HFFc6 (cell line): ENCODE measurements at regions not wholly inside any gene's neighbourhood (a gene's known extent, or its start where the extent isn't known, plus 50 kb on each side); places are given as distances from the start of the nearest gene placed in this dataset.

Experiments used
- DNase-seq: peaks from one replicate; pipeline ENCODE4 v3.0.0-alpha.2; 2018
- H3K27ac Mint-ChIP-seq: 2 replicates; pipeline ENCODE4 v1.8.0; 2020; ENCODE audit warnings: mild to moderate bottlenecking, mixed read lengths
- H3K27me3 Mint-ChIP-seq: 2 replicates; pipeline ENCODE4 v1.8.0; 2021; ENCODE audit warnings: mild to moderate bottlenecking, moderate library complexity, mixed read lengths; ENCODE audit not compliant: insufficient read depth
- H3K36me3 Mint-ChIP-seq: 2 replicates; pipeline ENCODE4 v1.8.0; 2021; ENCODE audit warnings: low read depth, mixed read lengths
- H3K4me1 Mint-ChIP-seq: 2 replicates; pipeline ENCODE4 v1.8.0; 2020; ENCODE audit warnings: low read depth, mixed read lengths
- H3K4me3 Mint-ChIP-seq: 2 replicates; pipeline ENCODE4 v1.8.0; 2020; ENCODE audit warnings: mild to moderate bottlenecking, moderate library complexity, mixed read lengths
- H3K9me3 Mint-ChIP-seq: 2 replicates; pipeline ENCODE4 v1.8.0; 2020; ENCODE audit warnings: mild to moderate bottlenecking, mixed read lengths
- TF ChIP-seq, protein P1 (sequence below): fragments of 200-600 bp; sonication (generic); IDR thresholded peaks from 2 replicates; pipeline ENCODE4 v1.5.0; 2021; ENCODE audit warnings: antibody characterized with exemption, mild to moderate bottlenecking

DNA sequence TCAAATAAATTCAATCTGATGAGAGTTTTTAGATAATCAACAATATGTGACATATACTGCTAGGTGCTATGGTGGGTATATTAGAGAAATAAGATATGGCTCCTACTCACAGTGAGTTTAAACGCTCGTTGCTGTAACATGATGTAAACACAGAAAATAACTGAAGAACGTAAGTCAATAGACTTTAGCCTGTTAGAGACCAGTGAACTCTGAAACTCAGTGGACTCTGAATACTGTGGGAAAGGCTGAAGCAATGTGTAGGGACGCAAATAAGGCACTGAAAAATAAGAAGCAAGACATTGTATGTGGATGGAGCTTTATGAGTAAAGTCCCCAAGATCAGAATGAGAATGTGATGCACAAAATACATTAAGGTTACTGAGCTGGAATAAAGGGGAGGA, 431.6 kb downstream of the TFAP2B start:
- Mint-ChIP-seq H3K4me1 (no peaks in the 10 kb centered on the region), H3K36me3 (no peaks in the 10 kb centered on the region), H3K9me3 (peaks cover 31% of the 10 kb centered on the region), H3K27me3 (no peaks in the 10 kb centered on the region), H3K27ac (no peak overlapping the region), H3K4me3 (no peak overlapping the region)
- DNase-seq = no peak
- TF ChIP-seq, protein P1, sequence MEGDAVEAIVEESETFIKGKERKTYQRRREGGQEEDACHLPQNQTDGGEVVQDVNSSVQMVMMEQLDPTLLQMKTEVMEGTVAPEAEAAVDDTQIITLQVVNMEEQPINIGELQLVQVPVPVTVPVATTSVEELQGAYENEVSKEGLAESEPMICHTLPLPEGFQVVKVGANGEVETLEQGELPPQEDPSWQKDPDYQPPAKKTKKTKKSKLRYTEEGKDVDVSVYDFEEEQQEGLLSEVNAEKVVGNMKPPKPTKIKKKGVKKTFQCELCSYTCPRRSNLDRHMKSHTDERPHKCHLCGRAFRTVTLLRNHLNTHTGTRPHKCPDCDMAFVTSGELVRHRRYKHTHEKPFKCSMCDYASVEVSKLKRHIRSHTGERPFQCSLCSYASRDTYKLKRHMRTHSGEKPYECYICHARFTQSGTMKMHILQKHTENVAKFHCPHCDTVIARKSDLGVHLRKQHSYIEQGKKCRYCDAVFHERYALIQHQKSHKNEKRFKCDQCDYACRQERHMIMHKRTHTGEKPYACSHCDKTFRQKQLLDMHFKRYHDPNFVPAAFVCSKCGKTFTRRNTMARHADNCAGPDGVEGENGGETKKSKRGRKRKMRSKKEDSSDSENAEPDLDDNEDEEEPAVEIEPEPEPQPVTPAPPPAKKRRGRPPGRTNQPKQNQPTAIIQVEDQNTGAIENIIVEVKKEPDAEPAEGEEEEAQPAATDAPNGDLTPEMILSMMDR = no peak

DNA sequence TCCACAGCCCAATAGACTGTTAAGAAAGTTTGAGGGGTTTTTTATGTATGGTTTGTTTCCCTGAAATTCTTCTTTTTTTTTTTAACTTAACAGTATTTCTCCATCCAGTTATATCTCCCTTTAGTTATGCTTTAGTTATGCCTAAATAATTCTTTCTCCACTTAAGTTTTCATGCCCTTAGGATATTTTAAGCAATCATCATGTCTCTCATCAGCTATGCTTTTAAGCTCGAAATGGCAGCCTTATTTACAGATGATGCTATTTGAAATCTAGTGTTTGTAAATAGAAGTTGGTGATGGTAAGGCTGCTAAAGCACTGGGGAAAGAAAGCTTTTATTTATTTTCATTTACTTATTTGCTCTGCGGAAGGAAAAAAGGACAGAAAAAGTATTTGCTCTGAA, 439.3 kb downstream of the TFAP2B start:
- Mint-ChIP-seq H3K9me3 (peaks cover 14% of the 10 kb centered on the region), H3K4me1 (no peaks in the 10 kb centered on the region), H3K36me3 (no peaks in the 10 kb centered on the region), H3K4me3 (no peak overlapping the region), H3K27me3 (no peaks in the 10 kb centered on the region), H3K27ac (no peak overlapping the region)
- TF ChIP-seq, protein P1 = no peak
- no peak for DNase-seq

DNA sequence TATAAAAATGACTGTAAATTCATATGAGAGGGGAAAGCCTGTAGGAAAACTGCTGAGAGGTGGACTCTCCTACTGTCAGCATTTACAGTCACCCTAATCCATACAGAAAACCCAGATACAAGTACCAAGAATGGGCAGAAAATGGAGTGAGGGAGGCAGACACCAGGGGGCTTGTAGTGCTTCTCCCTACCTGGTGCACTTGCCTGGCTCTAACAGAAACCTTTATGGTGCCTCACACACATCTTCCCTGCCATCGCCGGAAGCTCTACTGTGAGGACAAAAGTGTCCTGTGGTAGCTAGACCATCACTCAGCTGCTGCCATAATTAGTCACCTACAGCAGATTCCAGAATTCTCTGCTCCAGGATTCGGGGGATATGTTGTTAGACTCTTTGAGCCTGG, 441.3 kb downstream of the TFAP2B start:
- no peak for DNase-seq
- Mint-ChIP-seq H3K27me3 (no peaks in the 10 kb centered on the region), H3K27ac (no peak overlapping the region), H3K4me1 (no peaks in the 10 kb centered on the region), H3K4me3 (no peak overlapping the region), H3K9me3 (peaks cover 19% of the 10 kb centered on the region), H3K36me3 (no peaks in the 10 kb centered on the region)
- TF ChIP-seq, protein P1 = no peak

DNA sequence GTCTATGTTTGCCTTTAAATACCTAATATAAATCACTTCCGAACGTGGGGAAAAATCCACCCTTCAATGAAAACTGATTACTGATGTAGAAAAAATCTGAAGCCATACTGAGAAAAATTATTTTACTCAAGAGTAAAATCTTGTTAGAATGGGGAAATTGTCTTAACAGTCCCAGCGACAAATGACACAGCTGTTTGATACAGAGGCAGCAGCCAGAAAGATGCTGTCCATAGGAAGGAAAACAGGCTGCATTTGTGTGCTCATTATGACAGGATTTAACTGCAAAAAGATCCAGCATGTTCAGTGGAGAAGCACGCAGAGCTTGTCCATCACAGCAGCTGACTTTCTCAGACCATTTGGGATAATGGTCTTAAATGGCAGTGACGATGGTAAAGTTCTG, 443.0 kb downstream of the TFAP2B start:
- TF ChIP-seq, protein P1 = no peak
- Mint-ChIP-seq H3K4me1 (no peaks in the 10 kb centered on the region), H3K27me3 (no peaks in the 10 kb centered on the region), H3K9me3 (peaks cover 35% of the 10 kb centered on the region), H3K36me3 (no peaks in the 10 kb centered on the region), H3K27ac (no peak overlapping the region), H3K4me3 (no peak overlapping the region)
- no peak for DNase-seq

DNA sequence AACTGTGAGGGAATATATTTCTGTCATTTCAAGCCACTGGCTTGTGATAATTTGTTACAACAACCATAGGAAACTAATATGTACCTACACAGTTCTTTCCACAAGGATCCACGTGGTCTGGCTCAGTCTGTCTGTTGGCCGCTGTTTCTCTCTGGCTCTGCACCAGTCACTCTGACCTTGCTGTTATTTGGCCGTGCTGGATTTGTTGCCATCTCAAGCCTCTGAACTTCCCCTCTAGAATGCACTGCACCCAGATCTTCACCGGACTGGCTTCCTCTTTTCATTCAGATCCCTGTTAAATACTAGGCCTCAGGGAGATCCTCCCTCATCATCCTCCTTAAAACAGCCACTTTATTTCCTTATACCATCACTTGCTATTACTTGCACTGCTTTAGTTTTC, 446.8 kb downstream of the TFAP2B start:
- H3K27me3 Mint-ChIP-seq = no peaks in the 10 kb centered on the region
- no peak overlapping the region for H3K4me3 Mint-ChIP-seq
- no peak overlapping the region for H3K27ac Mint-ChIP-seq
- no peak for DNase-seq
- H3K36me3 Mint-ChIP-seq = no peaks in the 10 kb centered on the region
- no peaks in the 10 kb centered on the region for H3K4me1 Mint-ChIP-seq
- TF ChIP-seq, protein P1 = no peak
- peaks cover 49% of the 10 kb centered on the region for H3K9me3 Mint-ChIP-seq

DNA sequence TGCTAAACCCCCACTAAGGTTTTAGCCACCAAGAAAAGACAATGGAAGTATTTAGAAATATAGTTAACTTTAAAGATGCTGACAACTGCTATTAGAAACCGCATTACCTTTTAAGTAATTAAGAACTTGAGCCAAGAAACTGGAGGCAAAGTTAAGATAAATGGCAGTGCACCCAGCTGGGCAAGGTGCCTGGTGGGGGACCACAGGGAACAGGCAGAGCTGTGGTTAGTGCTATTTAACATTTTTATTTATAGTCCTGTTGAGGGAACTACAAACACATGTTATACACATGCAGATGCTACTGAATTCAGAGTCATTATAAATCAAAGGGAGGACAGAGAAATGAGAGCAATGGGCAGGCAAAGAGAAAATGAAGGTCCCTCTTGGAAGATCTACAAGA, 447.9 kb downstream of the TFAP2B start:
- Mint-ChIP-seq H3K4me1 (no peaks in the 10 kb centered on the region), H3K36me3 (no peaks in the 10 kb centered on the region), H3K27me3 (no peaks in the 10 kb centered on the region), H3K9me3 (peaks cover 60% of the 10 kb centered on the region), H3K4me3 (no peak overlapping the region), H3K27ac (no peak overlapping the region)
- no peak for DNase-seq
- TF ChIP-seq, protein P1 = no peak
